Mononuclear cell (primary cell): ENCODE measurements at regions not wholly inside any gene's neighbourhood (a gene's known extent, or its start where the extent isn't known, plus 50 kb on each side); places are given as distances from the start of the nearest gene placed in this dataset.

Experiments
- H3K27me3 ChIP-seq: 2 replicates; pipeline ENCODE4 v1.6.0; 2011; ENCODE audit warnings: low read length, control low read depth; ENCODE audit not compliant: insufficient read depth
- H3K4me1 ChIP-seq: 2 replicates; pipeline ENCODE4 v1.5.1; 2011; ENCODE audit warnings: mild to moderate bottlenecking, low read length, control low read depth; ENCODE audit not compliant: insufficient read depth
- H3K4me3 ChIP-seq: 2 replicates; pipeline ENCODE4 v1.5.1; 2011; ENCODE audit warnings: mild to moderate bottlenecking, low read length, moderate library complexity
- H3K9me3 ChIP-seq: 2 replicates; pipeline ENCODE4 v1.5.1; 2011; ENCODE audit warnings: low read depth, mild to moderate bottlenecking, control low read depth, low read length

DNA sequence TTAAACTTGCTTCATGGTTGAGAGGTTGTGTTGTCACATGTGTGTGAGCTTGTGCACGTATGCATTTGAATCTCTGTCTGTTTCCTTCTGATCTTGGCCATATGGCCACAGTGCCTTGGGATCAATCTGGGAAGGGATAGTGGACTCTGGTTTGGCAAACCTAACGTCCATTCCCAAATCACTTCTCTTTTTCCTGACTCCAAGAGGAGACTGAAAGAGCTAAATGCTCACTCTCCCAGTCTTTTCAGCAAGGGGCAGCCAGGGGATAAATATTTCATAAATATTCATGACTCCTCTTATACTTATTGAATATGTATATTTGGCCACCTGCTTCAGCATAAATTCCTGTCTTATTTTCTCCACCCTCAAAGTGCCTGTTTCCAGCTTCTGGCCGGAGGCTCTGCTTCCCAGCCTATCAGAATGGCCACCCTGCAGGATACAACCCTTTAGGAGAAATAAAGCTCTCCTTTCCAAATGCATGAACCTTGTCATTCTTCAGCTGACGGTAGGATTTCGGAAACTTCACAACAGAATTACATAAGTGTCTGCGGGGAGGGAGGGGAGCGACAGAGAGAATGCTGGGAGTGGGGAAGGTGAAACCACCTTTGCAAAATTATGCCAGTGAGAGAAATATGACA, 112.2 kb upstream of the COPS8 start:
- H3K4me3 ChIP-seq, result no peak overlapping the region
- no peaks in the 10 kb centered on the region for H3K27me3 ChIP-seq
- no peaks in the 10 kb centered on the region for H3K9me3 ChIP-seq
- H3K4me1 ChIP-seq, result peaks cover 79% of the 10 kb centered on the region

DNA sequence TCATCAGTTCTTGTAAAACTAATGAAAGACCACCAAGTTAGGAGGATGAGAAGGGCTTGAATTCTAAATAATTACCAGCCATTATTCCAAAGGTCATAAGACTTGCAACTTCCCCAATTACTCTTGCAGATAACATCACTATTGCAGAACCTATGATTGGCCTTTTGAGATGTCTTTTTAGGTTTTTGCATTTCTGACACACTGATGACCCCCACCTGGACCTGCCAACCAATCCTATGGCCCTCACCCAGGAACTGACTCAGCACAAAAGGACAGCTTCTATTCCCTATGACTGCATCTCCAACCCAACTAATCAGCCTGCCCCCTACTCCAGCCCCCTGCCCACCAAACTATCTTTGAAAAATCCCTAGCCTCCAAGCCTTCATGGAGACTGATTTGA, 111.5 kb upstream of the COPS8 start:
- no peak overlapping the region for H3K4me3 ChIP-seq
- no peaks in the 10 kb centered on the region for H3K9me3 ChIP-seq
- H3K27me3 ChIP-seq, result no peaks in the 10 kb centered on the region
- H3K4me1 ChIP-seq, result peaks cover 74% of the 10 kb centered on the region

DNA sequence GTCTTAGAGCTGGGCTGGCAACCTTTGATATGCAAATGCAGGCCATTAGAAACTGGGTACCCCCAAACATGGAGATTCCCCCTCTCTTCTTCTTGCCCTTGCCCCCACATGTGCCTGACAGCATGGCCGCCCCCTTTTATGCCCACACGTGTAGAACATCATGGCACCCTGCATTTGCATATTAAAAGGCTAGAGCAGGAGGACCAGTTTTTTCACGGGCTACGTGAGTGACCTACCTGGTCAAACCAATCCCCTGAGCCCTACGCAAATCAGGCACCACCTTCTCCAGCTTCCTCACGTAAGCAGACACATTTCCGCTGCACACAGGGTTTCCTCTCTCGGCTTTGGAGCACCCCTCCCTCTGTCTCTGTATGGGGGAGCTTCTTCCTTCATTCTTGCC, 110.9 kb upstream of the COPS8 start:
- Histone ChIP-seq H3K4me1 (peaks cover 68% of the 10 kb centered on the region), H3K9me3 (no peaks in the 10 kb centered on the region), H3K27me3 (no peaks in the 10 kb centered on the region), H3K4me3 (no peak overlapping the region)

DNA sequence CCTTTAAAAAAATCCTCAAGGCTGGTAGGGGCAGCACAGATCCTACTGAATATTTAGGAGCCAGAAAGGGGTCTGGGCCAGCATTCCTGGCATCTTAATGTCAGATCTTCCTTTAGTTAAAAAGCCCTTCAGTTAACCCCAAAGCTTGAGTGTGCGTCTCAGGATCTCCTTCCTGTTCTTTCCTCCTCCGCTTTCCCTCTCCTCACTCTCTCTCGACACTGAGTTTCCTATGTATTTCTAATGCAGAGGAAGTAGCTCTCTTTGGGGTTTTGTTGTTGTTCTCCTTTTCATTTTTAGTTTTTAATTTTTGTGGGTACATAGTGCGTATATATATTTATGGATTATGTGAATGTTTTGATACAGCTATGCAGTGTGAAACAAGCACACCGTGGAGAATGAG, 109.9 kb upstream of the COPS8 start:
- Histone ChIP-seq H3K4me1 (peaks cover 58% of the 10 kb centered on the region), H3K9me3 (no peaks in the 10 kb centered on the region), H3K4me3 (no peak overlapping the region), H3K27me3 (no peaks in the 10 kb centered on the region)

DNA sequence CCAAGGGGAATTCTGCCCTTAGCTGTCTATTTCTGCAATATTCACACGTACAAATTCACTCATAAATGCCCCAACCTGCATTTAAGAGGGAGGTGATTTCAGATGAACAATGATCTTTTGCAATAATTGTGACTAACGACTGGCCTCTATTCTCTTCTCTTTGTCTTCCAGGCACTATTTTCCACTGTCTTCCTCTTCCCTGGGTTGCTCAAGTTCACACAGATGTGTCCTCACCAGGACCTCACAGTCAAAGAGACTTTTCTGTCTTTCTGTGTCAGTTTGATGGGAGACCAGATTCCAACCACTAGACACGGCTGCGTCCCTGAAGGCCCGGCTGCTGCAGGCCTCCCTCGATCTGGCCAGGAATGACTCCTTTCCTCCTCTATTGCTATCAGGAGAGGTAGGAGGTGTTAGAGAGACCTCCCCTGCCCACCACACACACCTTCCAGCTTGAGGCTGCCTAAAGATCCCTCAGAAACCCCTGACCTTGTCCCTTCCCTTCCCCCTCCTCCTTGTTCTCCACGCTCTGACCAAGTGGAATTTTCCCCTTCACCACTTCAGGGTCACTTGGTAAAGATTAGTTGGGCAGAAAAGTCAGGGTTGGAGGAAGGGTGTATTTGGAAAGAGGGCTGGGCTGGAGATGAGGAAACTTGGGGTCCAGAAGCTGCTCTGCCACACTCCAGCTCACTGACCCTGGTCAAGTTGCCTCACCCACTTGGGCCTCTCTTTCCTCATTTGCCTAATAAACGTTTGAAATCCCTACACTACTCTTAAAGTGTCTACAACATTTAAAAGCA, 109.2 kb upstream of the COPS8 start:
- Histone ChIP-seq H3K4me3 (no peak overlapping the region), H3K27me3 (no peaks in the 10 kb centered on the region), H3K9me3 (no peaks in the 10 kb centered on the region), H3K4me1 (peaks cover 51% of the 10 kb centered on the region)

- Histone ChIP-seq H3K9me3 (no peaks in the 10 kb centered on the region), H3K27me3 (no peaks in the 10 kb centered on the region), H3K4me3 (no peak overlapping the region), H3K4me1 (peaks cover 43% of the 10 kb centered on the region)
Measured at GRCh38 chr2:236977063-236977851, 108.4 kb upstream of the COPS8 start.

GRCh38 chr2:236977852-236978398, 107.8 kb upstream of the COPS8 start:
- Histone ChIP-seq H3K4me1 (peaks cover 38% of the 10 kb centered on the region), H3K27me3 (no peaks in the 10 kb centered on the region), H3K4me3 (no peak overlapping the region), H3K9me3 (no peaks in the 10 kb centered on the region)

GRCh38 chr2:236979664-236980063, 106.0 kb upstream of the COPS8 start:
- Histone ChIP-seq H3K4me1 (peaks cover 28% of the 10 kb centered on the region), H3K4me3 (no peak overlapping the region), H3K9me3 (no peaks in the 10 kb centered on the region), H3K27me3 (no peaks in the 10 kb centered on the region)

- Histone ChIP-seq H3K9me3 (no peaks in the 10 kb centered on the region), H3K4me1 (peaks cover 16% of the 10 kb centered on the region), H3K27me3 (no peaks in the 10 kb centered on the region), H3K4me3 (no peak overlapping the region)
Measured at GRCh38 chr2:236980961-236981360, 104.7 kb upstream of the COPS8 start.

DNA sequence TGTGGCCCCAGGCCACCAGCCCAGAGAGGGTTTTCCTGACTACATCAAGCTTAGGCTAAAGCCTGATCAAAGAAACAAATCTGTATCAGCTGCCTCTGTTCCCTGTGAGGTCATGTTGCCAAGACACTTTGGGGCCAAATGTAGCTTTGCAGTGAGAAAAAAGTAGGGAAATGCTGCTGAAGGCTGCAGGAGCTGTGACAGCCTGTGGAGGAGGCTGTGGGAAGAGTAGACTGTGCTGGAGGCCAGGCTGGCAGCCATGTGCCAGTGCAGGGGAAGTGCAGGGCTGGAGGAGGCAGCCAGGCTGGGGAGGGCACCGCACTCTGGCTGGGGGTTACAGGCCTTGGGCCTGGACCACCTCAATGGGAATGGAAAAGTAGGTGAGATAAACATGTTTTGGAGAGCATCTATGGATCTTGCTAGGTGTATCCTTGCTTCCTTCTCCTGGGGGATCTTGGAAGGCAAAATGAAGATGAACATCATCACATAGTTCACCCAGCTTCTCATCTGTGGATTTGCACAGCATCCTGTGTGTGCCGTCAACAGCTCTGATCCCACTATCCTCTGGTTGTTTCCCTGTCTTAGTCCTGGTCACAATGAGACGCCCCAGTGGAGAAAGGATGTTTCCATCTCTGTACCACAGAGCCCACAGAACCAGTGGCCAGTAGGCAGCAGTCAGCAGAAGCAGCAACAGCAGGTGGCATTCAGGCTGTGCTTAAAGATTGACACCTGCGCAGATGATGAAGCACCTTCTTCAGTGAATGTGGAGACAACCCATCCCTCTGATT, 103.8 kb upstream of the COPS8 start:
- H3K4me3 ChIP-seq, result no peak overlapping the region
- H3K9me3 ChIP-seq, result no peaks in the 10 kb centered on the region
- H3K27me3 ChIP-seq, result no peaks in the 10 kb centered on the region
- H3K4me1 ChIP-seq, result peaks cover 8% of the 10 kb centered on the region

DNA sequence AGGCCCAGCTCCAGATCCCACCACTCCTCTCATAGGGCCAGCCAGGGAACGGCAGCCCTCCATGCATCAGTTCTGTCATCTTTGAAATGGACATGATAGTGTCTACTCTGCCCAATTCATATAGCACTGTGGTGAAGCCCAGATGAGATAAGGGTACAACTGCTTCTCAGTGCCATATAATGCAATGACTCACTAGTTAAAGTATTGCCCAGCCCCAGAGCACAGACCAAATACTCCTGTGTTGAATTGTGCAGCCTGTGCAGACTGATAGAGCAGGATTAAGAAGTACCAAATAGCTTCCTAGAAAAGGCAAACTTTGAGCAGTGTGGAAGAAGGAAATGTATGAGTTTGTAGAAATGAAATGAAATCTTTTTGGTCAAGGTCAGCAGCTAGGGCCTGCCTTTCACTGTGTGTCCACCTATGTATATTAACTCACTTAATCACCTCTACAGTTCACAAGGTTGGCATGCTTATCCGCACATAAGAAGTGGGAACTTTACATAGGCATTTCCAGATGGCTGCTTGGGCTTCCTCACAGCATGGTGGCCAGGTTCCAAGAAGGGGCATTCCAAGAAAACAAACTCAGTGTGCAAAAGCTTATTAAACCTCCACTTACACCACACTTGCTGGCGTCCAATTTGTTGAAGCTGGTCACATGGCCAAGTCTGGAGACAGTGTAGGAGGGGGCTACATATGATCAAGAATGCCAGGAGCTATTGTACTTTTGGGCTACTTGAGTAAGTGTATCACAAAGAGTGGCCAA, 102.8 kb upstream of the COPS8 start:
- H3K27me3 ChIP-seq, result no peaks in the 10 kb centered on the region
- H3K4me3 ChIP-seq, result no peak overlapping the region
- H3K4me1 ChIP-seq, result peaks cover 2% of the 10 kb centered on the region
- H3K9me3 ChIP-seq, result no peaks in the 10 kb centered on the region

- Histone ChIP-seq H3K9me3 (no peaks in the 10 kb centered on the region), H3K27me3 (no peaks in the 10 kb centered on the region), H3K4me3 (no peak overlapping the region), H3K4me1 (peaks cover 14% of the 10 kb centered on the region)
Measured at GRCh38 chr2:236984046-236984445, 101.6 kb upstream of the COPS8 start.

- H3K4me1 ChIP-seq, result peaks cover 20% of the 10 kb centered on the region
- H3K4me3 ChIP-seq, result no peak overlapping the region
- H3K27me3 ChIP-seq, result no peaks in the 10 kb centered on the region
- H3K9me3 ChIP-seq, result no peaks in the 10 kb centered on the region
Measured at GRCh38 chr2:236985761-236986339, 99.8 kb upstream of the COPS8 start.
